SH-SY5Y (cell line): ENCODE measurements at regions not wholly inside any gene's neighbourhood (a gene's known extent, or its start where the extent isn't known, plus 50 kb on each side); places are given as distances from the start of the nearest gene placed in this dataset.

Experiments
- GATA2 ChIP-seq: IDR thresholded peaks from 2 replicates; pipeline ENCODE4 v1.6.1; 2011; ENCODE audit warnings: mild to moderate bottlenecking, low read depth, low read length
- GATA3 ChIP-seq: IDR thresholded peaks from 2 replicates; pipeline ENCODE4 v1.6.1; 2011; ENCODE audit warnings: low read depth, mild to moderate bottlenecking, low read length, moderate library complexity

- TF ChIP-seq GATA3 (no peak), GATA2 (peak; percentile 35)
Measured at GRCh38 chr15:88307344-88307743, 50.8 kb upstream of the NTRK3 start.
